ENCODE measurements at regions not wholly inside any gene's neighbourhood (a gene's known extent, or its start where the extent isn't known, plus 50 kb on each side); places are given as distances from the start of the nearest gene placed in this dataset.

- H3K4me3 Mint-ChIP-seq (ENCODE audit: low read depth) = no peak overlapping the region
- H3K4me1 Mint-ChIP-seq (ENCODE audit: low read depth) = no peaks in the 10 kb centered on the region
- peaks cover 27% of the 10 kb centered on the region for H3K9me3 Mint-ChIP-seq (ENCODE audit: low read depth)
- TF ChIP-seq CTCF (IDR thresholded peaks at IDR 0.05; ENCODE audit: unreplicated experiment) = no peak
- H3K27ac Mint-ChIP-seq = no peak overlapping the region
- DNase-seq (ENCODE audit: low spot score, unreplicated experiment) = no peak
- peaks cover 3% of the 10 kb centered on the region for H3K27me3 Mint-ChIP-seq
- peaks cover 1% of the 10 kb centered on the region for H3K36me3 Mint-ChIP-seq (ENCODE audit: insufficient read depth)
Observed at GRCh38 chr11:86726118-86726753, 53.8 kb upstream of the ME3 start.

DNA sequence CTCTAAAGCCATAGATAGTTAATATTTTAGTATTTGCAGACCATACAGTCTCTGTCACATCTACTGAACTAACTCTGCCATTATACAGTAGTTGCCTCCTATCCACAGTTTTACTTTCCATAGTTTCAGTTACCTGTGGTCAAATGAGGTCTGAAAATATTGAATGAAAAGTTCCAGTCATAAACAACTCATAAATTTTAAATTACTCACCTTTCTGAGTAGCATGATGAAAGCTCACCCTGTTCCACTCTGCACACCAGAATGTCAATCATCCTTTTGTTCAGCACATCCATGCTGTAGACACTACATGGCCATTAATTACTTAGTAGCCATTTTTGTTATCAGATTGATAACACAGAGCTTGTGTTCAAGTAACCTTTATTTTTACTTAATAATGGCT is 51.7 kb upstream of the ME3 start:
- peaks cover 1% of the 10 kb centered on the region for H3K36me3 Mint-ChIP-seq (ENCODE audit: insufficient read depth)

DNA sequence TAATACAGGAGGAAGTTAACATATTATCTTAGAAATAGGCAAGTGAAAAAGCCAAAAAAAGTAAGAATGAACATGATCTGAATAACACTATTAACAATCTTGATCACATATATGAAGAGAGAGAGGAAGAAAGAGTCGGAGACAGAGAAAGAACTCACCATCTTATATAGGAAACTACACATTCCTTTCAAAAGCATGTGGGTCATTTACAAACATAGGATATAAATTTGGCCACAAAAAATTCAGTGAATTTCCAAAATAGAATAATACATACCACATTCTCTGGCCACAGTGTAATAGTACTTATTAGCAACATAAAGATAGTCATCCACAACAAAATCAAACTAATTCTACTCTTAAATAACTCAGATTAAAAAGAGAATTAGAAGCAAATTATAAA is 50.9 kb upstream of the ME3 start:
- H3K4me1 Mint-ChIP-seq (ENCODE audit: low read depth) = peaks cover 3% of the 10 kb centered on the region
- no peak for DNase-seq (ENCODE audit: low spot score, unreplicated experiment)
- H3K36me3 Mint-ChIP-seq (ENCODE audit: insufficient read depth) = peaks cover 1% of the 10 kb centered on the region
- peaks cover 20% of the 10 kb centered on the region for H3K27me3 Mint-ChIP-seq
- TF ChIP-seq CTCF (IDR thresholded peaks at IDR 0.05; ENCODE audit: unreplicated experiment) = no peak
- peaks cover 22% of the 10 kb centered on the region for H3K9me3 Mint-ChIP-seq (ENCODE audit: low read depth)
- no peak overlapping the region for H3K27ac Mint-ChIP-seq
- H3K4me3 Mint-ChIP-seq (ENCODE audit: low read depth) = no peak overlapping the region

More for the DNA sequence above, 51.7 kb upstream of the ME3 start:
- H3K4me1 Mint-ChIP-seq (ENCODE audit: low read depth) = no peaks in the 10 kb centered on the region
- peaks cover 13% of the 10 kb centered on the region for H3K27me3 Mint-ChIP-seq
- DNase-seq (ENCODE audit: low spot score, unreplicated experiment) = no peak
- no peak for TF ChIP-seq CTCF (IDR thresholded peaks at IDR 0.05; ENCODE audit: unreplicated experiment)
- H3K27ac Mint-ChIP-seq = no peak overlapping the region
- H3K9me3 Mint-ChIP-seq (ENCODE audit: low read depth) = peaks cover 22% of the 10 kb centered on the region
- no peak overlapping the region for H3K4me3 Mint-ChIP-seq (ENCODE audit: low read depth)

GRCh38 chr11:86722748-86723147 is 50.3 kb upstream of the ME3 start:
- no peak overlapping the region for H3K27ac Mint-ChIP-seq
- H3K9me3 Mint-ChIP-seq (ENCODE audit: low read depth) = peaks cover 22% of the 10 kb centered on the region
- H3K4me1 Mint-ChIP-seq (ENCODE audit: low read depth) = peaks cover 6% of the 10 kb centered on the region
- no peak for TF ChIP-seq CTCF (IDR thresholded peaks at IDR 0.05; ENCODE audit: unreplicated experiment)
- peaks cover 1% of the 10 kb centered on the region for H3K36me3 Mint-ChIP-seq (ENCODE audit: insufficient read depth)
- no peak for DNase-seq (ENCODE audit: low spot score, unreplicated experiment)
- H3K4me3 Mint-ChIP-seq (ENCODE audit: low read depth) = no peak overlapping the region
- peaks cover 20% of the 10 kb centered on the region for H3K27me3 Mint-ChIP-seq
